ENCODE measurements at regions not wholly inside any gene's neighbourhood (a gene's known extent, or its start where the extent isn't known, plus 50 kb on each side); places are given as distances from the start of the nearest gene placed in this dataset.

GRCh38 chr3:147895509-147895908 lies 486.3 kb downstream of the ZIC1 start:
- no peaks in the 10 kb centered on the region for H4K20me1 ChIP-seq (ENCODE audit: insufficient read depth)
- no peak overlapping the region for H2AFZ ChIP-seq (ENCODE audit: low read depth, low read length)
- H3K9me2 ChIP-seq (ENCODE audit: insufficient read depth, low read length), result no peaks in the 10 kb centered on the region
- TF ChIP-seq, protein P1, sequence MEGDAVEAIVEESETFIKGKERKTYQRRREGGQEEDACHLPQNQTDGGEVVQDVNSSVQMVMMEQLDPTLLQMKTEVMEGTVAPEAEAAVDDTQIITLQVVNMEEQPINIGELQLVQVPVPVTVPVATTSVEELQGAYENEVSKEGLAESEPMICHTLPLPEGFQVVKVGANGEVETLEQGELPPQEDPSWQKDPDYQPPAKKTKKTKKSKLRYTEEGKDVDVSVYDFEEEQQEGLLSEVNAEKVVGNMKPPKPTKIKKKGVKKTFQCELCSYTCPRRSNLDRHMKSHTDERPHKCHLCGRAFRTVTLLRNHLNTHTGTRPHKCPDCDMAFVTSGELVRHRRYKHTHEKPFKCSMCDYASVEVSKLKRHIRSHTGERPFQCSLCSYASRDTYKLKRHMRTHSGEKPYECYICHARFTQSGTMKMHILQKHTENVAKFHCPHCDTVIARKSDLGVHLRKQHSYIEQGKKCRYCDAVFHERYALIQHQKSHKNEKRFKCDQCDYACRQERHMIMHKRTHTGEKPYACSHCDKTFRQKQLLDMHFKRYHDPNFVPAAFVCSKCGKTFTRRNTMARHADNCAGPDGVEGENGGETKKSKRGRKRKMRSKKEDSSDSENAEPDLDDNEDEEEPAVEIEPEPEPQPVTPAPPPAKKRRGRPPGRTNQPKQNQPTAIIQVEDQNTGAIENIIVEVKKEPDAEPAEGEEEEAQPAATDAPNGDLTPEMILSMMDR (IDR thresholded peaks at IDR 0.05; ENCODE audit: poor library complexity, severe bottlenecking), result no peak
- TF ChIP-seq TAF1 (IDR thresholded peaks at IDR 0.05; ENCODE audit: low read depth) (no peak), EZH2 (IDR thresholded peaks at IDR 0.05; ENCODE audit: borderline replicate concordance, insufficient read depth, low read length, poor library complexity, severe bottlenecking) (no peak), EP300 (conservative IDR thresholded peaks at IDR 0.05; ENCODE audit: poor library complexity, severe bottlenecking) (no peak), SMC3 (conservative IDR thresholded peaks at IDR 0.05; ENCODE audit: poor library complexity) (no peak)
- no peaks in the 10 kb centered on the region for H3K27me3 ChIP-seq (ENCODE audit: insufficient read depth, low read depth, low read length)
- no peak overlapping the region for H3K27ac ChIP-seq (ENCODE audit: low read length)
- H3K4me2 ChIP-seq (ENCODE audit: low read length), result no peak overlapping the region
- no peaks in the 10 kb centered on the region for H3F3A ChIP-seq (ENCODE audit: insufficient read depth, low read length, poor library complexity, severe bottlenecking)
- no peaks in the 10 kb centered on the region for H3K79me2 ChIP-seq (replicated peaks; ENCODE audit: insufficient read depth, low read length)
- H3K9ac ChIP-seq (ENCODE audit: low read length), result no peak overlapping the region
- no peaks in the 10 kb centered on the region for H3K36me3 ChIP-seq (ENCODE audit: insufficient read depth, low read length)
- H3K4me3 ChIP-seq (ENCODE audit: low read length), result no peak overlapping the region
- H3K9me3 ChIP-seq (ENCODE audit: low read length), result no peaks in the 10 kb centered on the region

GRCh38 chr3:147900851-147901250 lies 491.7 kb downstream of the ZIC1 start:
- Histone ChIP-seq H4K20me1 (ENCODE audit: insufficient read depth) (no peaks in the 10 kb centered on the region), H2AFZ (ENCODE audit: low read depth, low read length) (no peak overlapping the region), H3K9me3 (ENCODE audit: low read length) (no peaks in the 10 kb centered on the region), H3F3A (ENCODE audit: insufficient read depth, low read length, poor library complexity, severe bottlenecking) (no peaks in the 10 kb centered on the region), H3K9ac (ENCODE audit: low read length) (no peak overlapping the region), H3K4me2 (ENCODE audit: low read length) (no peak overlapping the region), H3K27ac (ENCODE audit: low read length) (no peak overlapping the region), H3K79me2 (replicated peaks; ENCODE audit: insufficient read depth, low read length) (no peaks in the 10 kb centered on the region), H3K9me2 (ENCODE audit: insufficient read depth, low read length) (no peaks in the 10 kb centered on the region), H3K36me3 (ENCODE audit: insufficient read depth, low read length) (no peaks in the 10 kb centered on the region), H3K27me3 (ENCODE audit: insufficient read depth, low read depth, low read length) (no peaks in the 10 kb centered on the region), H3K4me3 (ENCODE audit: low read length) (no peak overlapping the region)
- TF ChIP-seq EZH2 (IDR thresholded peaks at IDR 0.05; ENCODE audit: borderline replicate concordance, insufficient read depth, low read length, poor library complexity, severe bottlenecking), result no peak
- TF ChIP-seq, protein P1 (IDR thresholded peaks at IDR 0.05; ENCODE audit: poor library complexity, severe bottlenecking), result no peak
- TF ChIP-seq POLR2AphosphoS5 (IDR thresholded peaks at IDR 0.05), result no peak
- TF ChIP-seq TAF1 (IDR thresholded peaks at IDR 0.05; ENCODE audit: low read depth), result no peak
- TF ChIP-seq, protein P2, sequence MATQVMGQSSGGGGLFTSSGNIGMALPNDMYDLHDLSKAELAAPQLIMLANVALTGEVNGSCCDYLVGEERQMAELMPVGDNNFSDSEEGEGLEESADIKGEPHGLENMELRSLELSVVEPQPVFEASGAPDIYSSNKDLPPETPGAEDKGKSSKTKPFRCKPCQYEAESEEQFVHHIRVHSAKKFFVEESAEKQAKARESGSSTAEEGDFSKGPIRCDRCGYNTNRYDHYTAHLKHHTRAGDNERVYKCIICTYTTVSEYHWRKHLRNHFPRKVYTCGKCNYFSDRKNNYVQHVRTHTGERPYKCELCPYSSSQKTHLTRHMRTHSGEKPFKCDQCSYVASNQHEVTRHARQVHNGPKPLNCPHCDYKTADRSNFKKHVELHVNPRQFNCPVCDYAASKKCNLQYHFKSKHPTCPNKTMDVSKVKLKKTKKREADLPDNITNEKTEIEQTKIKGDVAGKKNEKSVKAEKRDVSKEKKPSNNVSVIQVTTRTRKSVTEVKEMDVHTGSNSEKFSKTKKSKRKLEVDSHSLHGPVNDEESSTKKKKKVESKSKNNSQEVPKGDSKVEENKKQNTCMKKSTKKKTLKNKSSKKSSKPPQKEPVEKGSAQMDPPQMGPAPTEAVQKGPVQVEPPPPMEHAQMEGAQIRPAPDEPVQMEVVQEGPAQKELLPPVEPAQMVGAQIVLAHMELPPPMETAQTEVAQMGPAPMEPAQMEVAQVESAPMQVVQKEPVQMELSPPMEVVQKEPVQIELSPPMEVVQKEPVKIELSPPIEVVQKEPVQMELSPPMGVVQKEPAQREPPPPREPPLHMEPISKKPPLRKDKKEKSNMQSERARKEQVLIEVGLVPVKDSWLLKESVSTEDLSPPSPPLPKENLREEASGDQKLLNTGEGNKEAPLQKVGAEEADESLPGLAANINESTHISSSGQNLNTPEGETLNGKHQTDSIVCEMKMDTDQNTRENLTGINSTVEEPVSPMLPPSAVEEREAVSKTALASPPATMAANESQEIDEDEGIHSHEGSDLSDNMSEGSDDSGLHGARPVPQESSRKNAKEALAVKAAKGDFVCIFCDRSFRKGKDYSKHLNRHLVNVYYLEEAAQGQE (IDR thresholded peaks at IDR 0.05; ENCODE audit: borderline replicate concordance), result no peak
- TF ChIP-seq RAD21 (conservative IDR thresholded peaks at IDR 0.05), result no peak
- TF ChIP-seq EP300 (conservative IDR thresholded peaks at IDR 0.05; ENCODE audit: poor library complexity, severe bottlenecking), result no peak
- no peak for TF ChIP-seq SMC3 (conservative IDR thresholded peaks at IDR 0.05; ENCODE audit: poor library complexity)
- TF ChIP-seq MXI1 (conservative IDR thresholded peaks at IDR 0.05; ENCODE audit: poor library complexity, severe bottlenecking), result no peak
